CD14-positive monocyte (primary cell): ENCODE measurements at regions not wholly inside any gene's neighbourhood (a gene's known extent, or its start where the extent isn't known, plus 50 kb on each side); places are given as distances from the start of the nearest gene placed in this dataset.
A peak's percentile ranks its signal among the peaks of the same experiment; 100 is the strongest.

ENCODE experiments used
- DNase-seq, 3 donors: peaks; one replicate each; pipeline ENCODE4 v3.0.0-alpha.2; 2011 to 2022
- H2AFZ ChIP-seq: 2 replicates; pipeline ENCODE4 v1.6.0; 2012; ENCODE audit warnings: mild to moderate bottlenecking, low read depth, low read length, inconsistent platforms; ENCODE audit not compliant: insufficient read depth, poor library complexity, severe bottlenecking
- H3K27ac ChIP-seq, 2 donors: 1 replicate in 1 of 2; 2 replicates in 1 of 2; pipeline ENCODE4 v1.5.1; 2012 to 2013; ENCODE audit warnings: low read length in 2 of 2, control low read depth in 1 of 2, inconsistent platforms in 1 of 2, low read depth in 1 of 2, mild to moderate bottlenecking in 1 of 2
- H3K27me3 ChIP-seq, 2 donors: one replicate each; pipeline versions ENCODE4 v1.6.0 to v1.6.1; 2011 to 2013; ENCODE audit warnings: low read length in 2 of 2; ENCODE audit not compliant: control insufficient read depth in 2 of 2, insufficient read depth in 2 of 2
- H3K36me3 ChIP-seq, 2 donors: replicated peaks in 1 of 2; 1 replicate in 1 of 2; 2 replicates in 1 of 2; pipeline versions ENCODE4 v1.5.1 to v1.6.1; 2012 to 2013; ENCODE audit warnings: low read length in 2 of 2, control low read depth in 1 of 2, inconsistent platforms in 1 of 2, mild to moderate bottlenecking in 1 of 2; ENCODE audit not compliant: insufficient read depth in 2 of 2, control insufficient read depth in 1 of 2
- H3K4me1 ChIP-seq, 2 donors: 1 replicate in 1 of 2; 2 replicates in 1 of 2; pipeline versions ENCODE4 v1.5.1 to v1.6.1; 2012 to 2013; ENCODE audit warnings: low read length in 2 of 2, control low read depth in 1 of 2, inconsistent platforms in 1 of 2, mild to moderate bottlenecking in 1 of 2, moderate library complexity in 1 of 2; ENCODE audit not compliant: insufficient read depth in 2 of 2, control insufficient read depth in 1 of 2
- H3K4me2 ChIP-seq: replicated peaks from 2 replicates; pipeline ENCODE3; 2012; ENCODE audit warnings: low read length, moderate library complexity, mild to moderate bottlenecking; ENCODE audit not compliant: poor library complexity, severe bottlenecking; ENCODE audit errors: extremely low read depth
- H3K4me3 ChIP-seq, 3 experiments: fragments of 200-600 bp in 1 of 3; sonication (generic) in 1 of 3; replicated peaks in 1 of 3; 1 replicate in 2 of 3; 2 replicates in 1 of 3; pipeline ENCODE4 v1.5.1; 2011 to 2013; ENCODE audit warnings: low read length in 3 of 3, mild to moderate bottlenecking in 3 of 3, control low read depth in 2 of 3, low read depth in 2 of 3, inconsistent platforms in 1 of 3, moderate library complexity in 1 of 3
- H3K79me2 ChIP-seq: 2 replicates; pipeline ENCODE4 v1.6.0; 2012; ENCODE audit warnings: mild to moderate bottlenecking, control low read depth, inconsistent platforms, low read length, moderate library complexity; ENCODE audit not compliant: insufficient read depth
- H3K9ac ChIP-seq: 2 replicates; pipeline ENCODE4 v1.6.0; 2017; ENCODE audit warnings: low read length, mild to moderate bottlenecking; ENCODE audit not compliant: insufficient read depth, poor library complexity, severe bottlenecking
- H3K9me3 ChIP-seq, 2 donors: replicated peaks in 1 of 2; 1 replicate in 1 of 2; 2 replicates in 1 of 2; pipeline versions ENCODE4 v1.5.1 to v1.6.1; 2012 to 2013; ENCODE audit warnings: low read length in 2 of 2, control low read depth in 1 of 2; ENCODE audit not compliant: control insufficient read depth in 1 of 2, insufficient read depth in 1 of 2
- H4K20me1 ChIP-seq: 2 replicates; pipeline ENCODE4 v1.6.0; 2012; ENCODE audit warnings: mild to moderate bottlenecking, low read length, control low read depth, moderate library complexity; ENCODE audit not compliant: insufficient read depth
- H3K27ac Mint-ChIP-seq, 7 donors: one replicate each; pipeline ENCODE4 v1.8.0; 2020; ENCODE audit warnings: mild to moderate bottlenecking in 7 of 7, mixed read lengths in 7 of 7, moderate library complexity in 6 of 7, inconsistent platforms in 2 of 7
- H3K27me3 Mint-ChIP-seq, 3 donors: one replicate each; pipeline ENCODE4 v1.8.0; 2021 to 2022; ENCODE audit warnings: low read depth in 3 of 3, mild to moderate bottlenecking in 3 of 3, mixed read lengths in 3 of 3, moderate library complexity in 3 of 3, inconsistent platforms in 1 of 3
- H3K36me3 Mint-ChIP-seq, 2 donors: one replicate each; pipeline ENCODE4 v1.8.0; 2020; ENCODE audit warnings: mixed read lengths in 2 of 2, inconsistent platforms in 1 of 2, mild to moderate bottlenecking in 1 of 2
- H3K4me1 Mint-ChIP-seq: one replicate; pipeline ENCODE4 v1.8.0; 2020; ENCODE audit warnings: mild to moderate bottlenecking, mixed read lengths
- H3K4me3 Mint-ChIP-seq, 2 donors: one replicate each; pipeline ENCODE4 v1.8.0; 2020; ENCODE audit warnings: mild to moderate bottlenecking in 2 of 2, mixed read lengths in 2 of 2, moderate library complexity in 1 of 2
- H3K9me3 Mint-ChIP-seq, 7 donors: one replicate each; pipeline ENCODE4 v1.8.0; 2020 to 2022; ENCODE audit warnings: mixed read lengths in 7 of 7, mild to moderate bottlenecking in 6 of 7, moderate library complexity in 6 of 7, inconsistent platforms in 2 of 7
- WGBS: methylation state at CpG from one replicate; pipeline ENCODE4 v1.1.5; 2013; ENCODE audit warnings: missing lambda C conversion rate; ENCODE audit not compliant: insufficient coverage; 5-methylcytosine and 5-hydroxymethylcytosine counted together
- intact Hi-C, 2 donors: fragments of 100-400 bp; cut with micrococcal nuclease; formaldehyde crosslinking; loops; one replicate each; pipeline versions ENCODE4 v1.15.0 to v1.15.1; 2023
- TF ChIP-seq, protein P1 (sequence below): fragments of 200-600 bp; IDR thresholded peaks from one replicate; pipeline ENCODE4 v1.8.0; 2022; ENCODE audit warnings: antibody characterized with exemption, mild to moderate bottlenecking

DNA sequence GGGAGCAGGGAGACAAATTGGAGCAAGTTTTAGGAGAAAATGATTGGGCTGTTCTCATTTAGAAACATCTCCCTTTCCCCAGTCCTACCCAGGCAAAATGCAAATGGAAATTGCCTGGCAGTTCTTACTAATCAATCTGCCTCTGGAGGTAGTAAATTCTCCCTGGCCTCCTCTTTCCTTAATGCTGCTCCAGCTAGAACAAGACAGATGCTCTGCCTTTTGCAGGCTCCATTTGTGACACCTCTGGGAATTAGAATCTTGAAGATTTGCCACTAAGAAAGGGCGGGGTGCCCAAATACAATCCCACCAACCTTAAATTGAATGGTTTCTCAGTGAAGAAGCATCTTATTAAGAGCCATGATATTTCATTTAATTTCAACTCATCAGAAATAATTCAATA is 377.7 kb upstream of the CDH11 start:
- Histone ChIP-seq H2AFZ (no peak overlapping the region), H3K9me3 (no peaks in the 10 kb centered on the region), H3K27me3 (no peaks in the 10 kb centered on the region), H3K36me3 (no peaks in the 10 kb centered on the region), H3K27ac (no peak overlapping the region), H3K4me1 (no peaks in the 10 kb centered on the region), H3K9ac (no peak overlapping the region), H3K79me2 (no peaks in the 10 kb centered on the region), H4K20me1 (no peaks in the 10 kb centered on the region), H3K4me3 (no peak overlapping the region), H3K4me2 (no peak overlapping the region)
- H3K4me3 Mint-ChIP-seq, result no peak overlapping the region
- no peaks in the 10 kb centered on the region for H3K36me3 Mint-ChIP-seq
- H3K4me1 Mint-ChIP-seq, result no peaks in the 10 kb centered on the region
- H3K27me3 Mint-ChIP-seq, result peaks cover 0 to 2% (median 2%) of the 10 kb centered on the region in 3 donors
- intact Hi-C loops, result no loop called here
- H3K27ac Mint-ChIP-seq, result no peak overlapping the region
- TF ChIP-seq, protein P1, sequence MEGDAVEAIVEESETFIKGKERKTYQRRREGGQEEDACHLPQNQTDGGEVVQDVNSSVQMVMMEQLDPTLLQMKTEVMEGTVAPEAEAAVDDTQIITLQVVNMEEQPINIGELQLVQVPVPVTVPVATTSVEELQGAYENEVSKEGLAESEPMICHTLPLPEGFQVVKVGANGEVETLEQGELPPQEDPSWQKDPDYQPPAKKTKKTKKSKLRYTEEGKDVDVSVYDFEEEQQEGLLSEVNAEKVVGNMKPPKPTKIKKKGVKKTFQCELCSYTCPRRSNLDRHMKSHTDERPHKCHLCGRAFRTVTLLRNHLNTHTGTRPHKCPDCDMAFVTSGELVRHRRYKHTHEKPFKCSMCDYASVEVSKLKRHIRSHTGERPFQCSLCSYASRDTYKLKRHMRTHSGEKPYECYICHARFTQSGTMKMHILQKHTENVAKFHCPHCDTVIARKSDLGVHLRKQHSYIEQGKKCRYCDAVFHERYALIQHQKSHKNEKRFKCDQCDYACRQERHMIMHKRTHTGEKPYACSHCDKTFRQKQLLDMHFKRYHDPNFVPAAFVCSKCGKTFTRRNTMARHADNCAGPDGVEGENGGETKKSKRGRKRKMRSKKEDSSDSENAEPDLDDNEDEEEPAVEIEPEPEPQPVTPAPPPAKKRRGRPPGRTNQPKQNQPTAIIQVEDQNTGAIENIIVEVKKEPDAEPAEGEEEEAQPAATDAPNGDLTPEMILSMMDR, result no peak
- peaks cover 0 to 3% (median 0%) of the 10 kb centered on the region in 7 donors for H3K9me3 Mint-ChIP-seq
- DNase-seq, result no peak
- no CpG with 5 or more reads among the region's 1 CpG for WGBS

DNA sequence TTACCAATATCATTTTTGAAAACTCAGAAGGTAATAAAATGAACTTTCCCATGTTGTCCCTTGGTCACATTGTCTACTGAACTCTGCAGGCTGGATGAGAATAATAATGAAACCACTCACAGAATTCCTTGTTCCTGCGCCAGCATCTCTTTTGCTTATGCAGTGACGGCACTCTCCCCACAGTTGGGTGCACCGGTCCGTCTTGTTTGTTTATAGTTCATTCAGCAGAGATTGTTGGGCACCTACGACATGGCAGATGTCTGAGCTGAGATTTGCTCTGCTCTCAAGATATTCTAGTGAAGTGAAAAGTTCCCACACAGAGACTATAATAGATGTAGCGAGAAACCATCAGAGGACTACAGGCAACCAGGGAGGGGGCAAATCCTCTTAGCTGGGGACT is 375.7 kb upstream of the CDH11 start:
- H2AFZ ChIP-seq, result no peak overlapping the region
- H3K4me1 Mint-ChIP-seq, result no peaks in the 10 kb centered on the region
- no peak for DNase-seq
- intact Hi-C loops, result no loop called here
- no peak overlapping the region for H3K4me3 Mint-ChIP-seq
- H3K4me2 ChIP-seq, result no peak overlapping the region
- no peaks in the 10 kb centered on the region for H4K20me1 ChIP-seq
- H3K9me3 Mint-ChIP-seq, result peaks cover 0 to 3% (median 0%) of the 10 kb centered on the region in 7 donors
- TF ChIP-seq, protein P1, result no peak
- no peak overlapping the region for H3K9ac ChIP-seq
- H3K9me3 ChIP-seq, result no peaks in the 10 kb centered on the region
- no peaks in the 10 kb centered on the region for H3K4me1 ChIP-seq
- no peak overlapping the region for H3K27ac ChIP-seq
- H3K27ac Mint-ChIP-seq, result peak overlapping the region in 1 of 7 donors; percentile 22
- H3K27me3 ChIP-seq, result no peaks in the 10 kb centered on the region
- WGBS, result 92% methylated on average over 5 of the region's 6 CpGs
- H3K4me3 ChIP-seq, result no peak overlapping the region
- no peaks in the 10 kb centered on the region for H3K79me2 ChIP-seq
- H3K36me3 Mint-ChIP-seq, result no peaks in the 10 kb centered on the region
- peaks cover 0 to 2% (median 1%) of the 10 kb centered on the region in 3 donors for H3K27me3 Mint-ChIP-seq
- no peaks in the 10 kb centered on the region for H3K36me3 ChIP-seq
